ENCODE measurements at regions not wholly inside any gene's neighbourhood (a gene's known extent, or its start where the extent isn't known, plus 50 kb on each side); places are given as distances from the start of the nearest gene placed in this dataset.

DNA sequence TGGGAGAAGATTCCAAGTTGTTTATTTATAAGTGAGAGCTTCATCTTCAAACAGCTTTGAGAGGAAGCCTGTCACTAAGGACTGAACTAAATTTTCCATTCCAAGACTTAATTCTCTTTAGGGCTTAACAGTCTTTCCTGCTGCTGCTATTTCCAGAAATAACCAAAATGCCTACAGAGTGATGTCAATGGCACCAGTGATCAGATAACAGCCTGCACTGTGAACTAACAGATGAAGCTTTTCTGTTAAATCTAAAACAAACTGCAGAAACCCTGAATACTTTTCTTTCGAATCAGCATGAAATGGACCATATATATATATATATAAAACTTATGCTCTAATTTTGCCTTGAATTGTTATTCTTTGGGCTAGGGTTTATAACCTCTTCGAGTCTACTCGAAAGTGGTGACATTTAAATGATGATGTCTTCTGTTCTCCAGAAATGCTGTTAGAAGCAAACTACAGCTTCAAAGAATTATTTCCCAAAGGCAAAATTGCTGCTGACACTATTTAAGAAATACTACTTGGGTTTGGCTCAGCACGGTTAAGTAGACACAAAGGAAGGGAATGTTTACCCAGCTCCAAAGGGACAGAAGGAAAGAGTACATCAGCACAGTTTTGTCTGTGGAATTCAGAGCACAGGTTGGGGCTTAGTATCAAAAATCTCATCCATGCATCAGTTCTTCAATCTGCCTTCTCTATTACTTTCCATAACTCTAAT, 238.5 kb upstream of the LRRN1 start:
- peak; percentile 65 for DNase-seq (ENCODE audit: low read depth)

DNA sequence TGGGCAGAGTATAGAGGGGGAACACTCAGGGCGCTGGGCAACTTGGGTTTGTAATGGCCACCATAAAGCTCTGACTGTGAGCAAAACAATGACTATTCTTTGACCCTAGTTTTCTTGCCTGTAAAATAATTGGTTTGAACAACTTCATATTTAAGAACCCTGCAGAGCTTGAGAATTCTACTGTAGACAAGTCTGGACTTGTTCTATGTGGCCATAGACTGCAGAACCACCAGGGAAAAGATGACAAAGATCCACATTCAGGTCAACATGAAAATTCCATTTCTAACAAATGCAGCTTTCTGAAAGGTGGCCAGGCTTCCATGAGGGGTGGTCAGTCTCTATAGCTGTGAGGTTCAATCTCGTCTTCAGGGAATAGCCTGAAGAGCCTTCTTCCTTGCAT, 239.4 kb upstream of the LRRN1 start:
- DNase-seq (ENCODE audit: low read depth): no peak

DNA sequence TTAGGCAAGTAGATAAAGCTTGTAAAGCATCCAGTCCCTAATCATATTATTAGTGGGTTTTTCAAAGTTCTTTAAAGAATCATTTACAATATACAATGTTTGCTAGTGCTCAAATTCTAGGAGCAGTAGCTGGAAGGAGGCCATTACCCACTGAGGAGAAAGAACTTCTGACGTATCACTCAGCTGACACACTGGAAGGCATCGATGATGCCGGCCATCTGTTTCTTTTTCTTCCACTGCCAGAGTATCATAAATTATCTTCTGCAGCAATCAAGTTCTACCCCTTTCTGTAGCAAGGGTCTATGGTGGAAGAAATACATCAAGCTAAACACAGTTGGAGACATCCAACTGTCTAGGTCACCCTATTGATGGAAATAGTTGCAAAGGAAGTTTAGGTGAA, 243.2 kb upstream of the LRRN1 start:
- no peak for DNase-seq (ENCODE audit: low read depth)

DNA sequence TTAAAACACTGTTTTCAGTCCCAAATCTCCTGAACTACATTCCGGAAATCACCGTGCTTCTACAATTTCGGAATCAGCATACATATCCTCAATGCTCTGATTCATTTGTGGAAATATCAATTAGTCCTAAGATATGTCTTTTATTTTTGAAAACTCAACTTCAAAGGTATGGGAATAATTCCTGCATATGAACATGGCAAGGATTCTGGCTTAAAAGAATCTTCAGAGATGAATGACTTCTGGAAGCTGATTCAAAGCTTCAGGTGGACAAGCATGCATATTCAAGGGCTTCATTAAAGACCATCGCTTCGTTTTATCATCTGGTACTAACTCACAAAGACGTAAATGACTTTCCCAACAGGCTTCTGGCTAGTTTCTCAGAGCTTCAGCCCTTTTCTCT, 246.0 kb upstream of the LRRN1 start:
- DNase-seq (ENCODE audit: low read depth): no peak

DNA sequence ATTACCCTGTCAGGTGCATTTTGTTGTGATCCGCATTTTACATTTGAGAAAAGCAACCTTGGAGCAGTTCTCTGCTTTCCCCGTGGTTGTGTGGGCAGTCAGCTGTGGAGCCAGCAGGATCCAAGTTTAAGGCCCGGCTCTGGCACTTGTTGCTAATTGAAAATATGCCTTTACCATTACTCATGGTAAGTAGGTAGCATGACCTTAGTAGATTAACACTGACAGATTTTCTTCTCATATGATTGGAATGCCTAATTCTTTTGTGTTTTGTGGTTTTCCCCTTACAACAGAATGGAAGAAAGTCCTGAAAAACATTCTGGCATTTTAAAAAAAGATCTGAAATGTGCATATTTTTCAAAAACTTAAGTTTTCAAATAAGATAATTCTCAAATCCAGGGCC, 246.5 kb upstream of the LRRN1 start:
- peak; percentile 42 for DNase-seq (ENCODE audit: low read depth)

DNA sequence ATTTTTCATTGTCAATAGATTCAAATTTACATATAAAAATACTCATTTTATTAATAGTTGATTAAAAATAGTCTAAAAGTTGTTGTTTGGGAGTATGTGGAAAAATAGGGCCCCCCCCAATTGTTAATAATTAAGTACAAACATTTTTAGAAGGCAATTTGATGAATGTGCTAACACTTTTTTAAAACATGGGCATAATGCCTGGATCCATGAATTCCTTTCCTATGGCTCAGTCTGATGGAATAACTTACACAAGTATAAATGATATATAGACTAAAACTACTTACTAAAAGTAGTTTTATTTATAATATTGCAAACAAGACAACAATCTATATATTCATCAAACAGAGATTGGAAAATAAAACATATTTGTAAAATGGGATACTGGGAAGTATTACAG, 247.2 kb upstream of the LRRN1 start:
- peak; percentile 7 for DNase-seq (ENCODE audit: low read depth)

DNA sequence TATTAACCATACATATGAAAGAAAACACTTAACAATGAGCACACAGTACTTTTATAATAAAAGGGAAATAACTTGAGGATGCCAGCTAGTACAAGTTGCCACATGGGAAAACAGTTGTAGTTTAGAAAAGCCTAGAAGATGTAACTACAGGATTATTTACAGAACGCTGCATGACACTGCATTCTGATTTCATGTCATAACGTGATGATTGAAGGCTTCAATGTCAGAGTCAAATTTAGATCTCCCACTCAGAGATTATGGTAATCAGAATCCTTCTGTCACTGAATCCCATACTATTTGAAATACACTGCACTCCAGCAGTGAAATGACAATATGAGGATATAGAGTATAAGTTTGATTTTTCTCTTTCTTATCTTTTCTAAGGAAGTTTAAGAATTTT, 253.9 kb upstream of the LRRN1 start:
- no peak for DNase-seq (ENCODE audit: low read depth)

DNA sequence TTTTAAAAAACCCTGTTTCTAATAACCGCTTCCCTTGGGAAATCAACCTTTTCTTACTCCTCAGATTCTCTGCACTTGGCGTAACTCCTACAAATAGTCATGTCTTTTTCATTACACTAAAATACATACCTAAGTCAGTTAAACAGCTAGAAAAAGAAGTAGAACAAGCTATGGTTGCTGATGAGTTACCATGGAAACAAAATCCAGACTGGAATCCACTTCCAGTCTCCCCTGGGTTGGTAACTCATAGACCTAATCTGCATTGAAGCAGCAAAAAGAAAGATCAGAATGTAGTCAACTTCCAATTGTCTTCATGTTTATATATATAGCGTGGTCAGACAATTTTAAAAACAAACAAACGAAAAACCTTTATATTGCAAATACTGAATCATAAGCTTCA, 260.8 kb upstream of the LRRN1 start:
- DNase-seq (ENCODE audit: low read depth): no peak

DNA sequence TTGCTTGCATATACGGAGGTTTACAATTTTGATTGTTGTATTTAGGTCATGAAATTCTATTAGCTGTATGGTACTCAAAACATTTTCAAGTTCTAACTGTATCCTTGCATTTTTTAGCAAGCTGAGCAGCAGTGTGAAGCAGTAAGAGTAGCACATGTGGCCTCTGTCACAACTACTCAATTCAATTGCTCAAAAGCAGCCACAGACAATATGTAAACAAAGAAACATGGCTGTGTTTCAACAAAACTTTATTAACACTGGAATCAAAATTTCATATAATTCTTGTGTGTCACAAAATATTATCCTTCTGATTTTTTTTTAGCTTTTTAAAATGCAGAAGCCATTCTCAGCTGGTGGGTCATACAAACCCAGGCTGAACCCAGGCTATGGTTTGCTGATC, 266.7 kb upstream of the LRRN1 start:
- no peak for DNase-seq (ENCODE audit: low read depth)

DNA sequence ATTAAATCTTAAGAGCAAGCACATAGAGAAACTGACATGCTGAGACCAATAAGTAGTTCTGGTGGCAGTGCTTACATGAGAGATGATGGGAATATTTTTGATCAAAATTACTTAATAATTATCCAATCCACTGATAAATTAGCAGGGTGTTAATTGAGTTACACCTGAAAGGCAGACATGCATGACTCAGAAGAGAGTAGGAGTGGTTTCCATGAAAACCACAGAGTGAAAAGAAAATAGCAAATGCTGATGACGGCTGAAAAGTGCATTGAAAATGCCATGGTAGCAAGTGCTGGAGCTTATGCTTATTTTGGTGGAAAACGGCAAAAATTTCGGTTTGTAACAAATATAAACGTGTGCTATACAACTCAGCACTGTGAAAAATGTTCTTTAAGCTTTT, 267.8 kb upstream of the LRRN1 start:
- no peak for DNase-seq (ENCODE audit: low read depth)

DNA sequence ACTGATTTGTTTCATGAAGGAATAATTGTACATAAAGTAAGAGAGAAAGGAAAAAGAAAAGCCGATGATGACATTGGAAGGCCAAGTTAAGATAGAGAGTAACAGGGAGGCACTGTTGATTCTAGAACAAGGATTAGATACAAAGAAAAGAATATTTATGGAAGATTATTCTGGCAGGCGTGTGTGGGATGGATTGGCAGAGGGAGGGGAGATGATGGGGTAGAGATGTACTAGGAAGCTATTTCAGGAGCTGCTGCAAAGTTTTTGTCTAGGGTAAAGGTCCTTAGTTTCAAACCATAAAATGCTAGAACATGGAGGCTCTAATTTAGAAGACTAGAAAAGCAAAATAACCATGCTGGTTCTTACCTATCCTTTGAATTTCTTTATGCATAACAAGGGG, 280.0 kb upstream of the LRRN1 start:
- DNase-seq (ENCODE audit: low read depth): no peak

DNA sequence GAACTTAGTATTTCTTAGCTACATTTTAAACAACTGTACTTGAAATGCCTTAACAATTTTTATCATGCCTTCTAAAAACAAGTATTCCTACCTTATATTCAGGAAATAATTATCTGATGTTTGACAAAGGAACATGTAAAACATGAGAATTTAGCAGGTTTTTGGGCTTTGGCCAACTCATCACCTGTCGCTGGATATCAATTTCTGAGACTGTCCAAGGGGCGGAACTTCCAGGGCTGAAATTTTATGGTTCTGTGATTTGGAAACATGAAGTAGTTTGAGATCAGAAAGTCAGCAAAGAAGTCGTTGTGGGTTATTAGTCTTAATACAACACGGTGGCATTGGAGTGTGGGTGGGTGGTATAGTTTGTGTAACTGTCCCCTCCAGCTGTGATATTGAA, 282.2 kb upstream of the LRRN1 start:
- no peak for DNase-seq (ENCODE audit: low read depth)

DNA sequence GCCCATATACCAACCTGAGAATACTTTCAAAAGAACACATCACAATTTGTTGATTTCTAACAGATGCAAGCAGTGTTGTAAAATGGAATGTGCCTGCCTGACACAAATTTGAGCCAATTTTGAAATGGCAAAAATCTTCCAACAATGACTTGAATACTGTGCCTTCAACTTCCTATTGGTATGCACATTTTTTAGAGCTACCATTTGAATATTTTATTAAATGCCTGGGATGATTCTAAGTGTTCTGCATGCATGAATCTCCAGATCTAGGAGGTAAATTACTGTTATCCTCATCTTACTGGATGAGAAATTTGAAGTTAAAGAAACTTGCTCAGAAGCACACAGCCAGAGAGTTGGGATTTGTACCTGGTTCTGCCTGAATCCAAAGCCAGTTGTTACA, 282.8 kb upstream of the LRRN1 start:
- DNase-seq (ENCODE audit: low read depth): no peak

DNA sequence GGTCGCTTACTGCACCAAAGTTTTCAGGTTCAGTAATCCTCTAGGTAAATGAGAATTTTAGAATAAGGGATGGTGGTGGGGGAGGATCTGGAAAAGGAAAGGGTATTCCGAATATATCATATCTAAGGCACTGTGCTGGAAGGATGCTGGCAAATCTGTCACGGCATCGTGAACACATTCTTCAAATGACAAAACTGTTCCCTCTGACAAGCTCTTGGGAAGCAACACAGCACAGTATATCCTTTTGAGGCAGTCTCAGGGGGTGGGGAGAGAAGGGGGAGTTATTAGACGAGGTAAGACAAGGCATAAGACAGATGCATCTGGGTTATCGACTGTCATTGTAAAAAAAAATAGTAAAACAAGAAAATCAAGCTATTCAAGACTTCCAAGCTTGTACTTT, 289.6 kb upstream of the LRRN1 start:
- DNase-seq (ENCODE audit: low read depth): no peak

DNA sequence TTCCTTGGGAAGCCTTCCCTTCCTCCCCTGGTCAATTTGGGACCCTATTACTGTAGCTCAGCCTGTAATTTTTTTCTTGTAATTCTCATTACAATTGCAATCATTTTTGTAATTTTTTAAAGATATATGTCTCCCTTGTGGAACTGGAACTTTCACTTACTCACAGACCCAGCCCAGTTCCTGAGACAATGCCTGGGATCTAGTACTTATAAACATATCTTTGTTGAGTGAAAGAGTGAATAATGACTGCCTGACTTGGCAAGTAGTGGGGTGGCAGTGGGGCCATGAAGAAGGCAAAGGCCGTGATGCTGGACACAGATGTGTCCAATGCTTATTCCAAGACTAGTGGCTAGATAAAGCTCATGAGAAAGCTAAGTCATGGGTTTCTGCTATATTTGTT, 294.5 kb upstream of the LRRN1 start:
- no peak for DNase-seq (ENCODE audit: low read depth)

DNA sequence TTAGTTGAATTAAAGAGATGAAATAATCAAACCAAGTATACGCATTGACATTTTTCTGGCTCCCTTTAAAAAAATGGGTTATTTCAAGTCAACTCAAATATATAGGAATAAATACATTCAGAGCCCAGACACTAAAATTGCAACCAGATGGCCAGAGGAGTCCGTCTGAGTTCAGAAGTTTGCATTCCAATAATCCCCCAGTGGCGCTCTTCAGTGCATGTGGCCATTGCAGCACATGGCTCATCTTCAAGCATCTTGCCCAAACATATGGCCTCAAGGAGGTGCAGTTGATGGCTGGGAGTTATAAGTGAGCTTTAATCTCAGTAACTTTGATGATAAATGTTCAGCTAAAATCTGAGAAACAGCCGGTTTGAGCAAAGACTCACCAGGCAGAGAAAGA, 295.8 kb upstream of the LRRN1 start:
- DNase-seq (ENCODE audit: low read depth): no peak

DNA sequence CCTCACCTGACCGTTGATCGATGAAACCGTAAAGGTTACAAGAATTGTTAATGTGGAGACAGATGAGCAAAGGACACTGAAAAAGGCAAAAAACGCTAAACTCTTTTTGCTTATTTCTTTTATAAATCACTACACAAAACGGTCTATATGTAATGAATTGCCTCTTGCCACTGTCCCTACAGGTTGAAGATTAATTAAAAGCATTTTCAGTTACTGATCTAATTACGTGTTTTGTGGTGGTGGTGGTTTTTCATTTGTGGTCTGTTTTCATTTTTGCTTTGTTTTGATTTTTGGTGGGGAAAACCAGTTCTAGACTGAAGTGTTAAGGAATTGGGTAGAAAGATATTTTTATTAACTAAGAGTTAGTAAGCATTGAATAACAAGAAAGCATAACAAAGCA, 299.2 kb upstream of the LRRN1 start:
- DNase-seq (ENCODE audit: low read depth): no peak

DNA sequence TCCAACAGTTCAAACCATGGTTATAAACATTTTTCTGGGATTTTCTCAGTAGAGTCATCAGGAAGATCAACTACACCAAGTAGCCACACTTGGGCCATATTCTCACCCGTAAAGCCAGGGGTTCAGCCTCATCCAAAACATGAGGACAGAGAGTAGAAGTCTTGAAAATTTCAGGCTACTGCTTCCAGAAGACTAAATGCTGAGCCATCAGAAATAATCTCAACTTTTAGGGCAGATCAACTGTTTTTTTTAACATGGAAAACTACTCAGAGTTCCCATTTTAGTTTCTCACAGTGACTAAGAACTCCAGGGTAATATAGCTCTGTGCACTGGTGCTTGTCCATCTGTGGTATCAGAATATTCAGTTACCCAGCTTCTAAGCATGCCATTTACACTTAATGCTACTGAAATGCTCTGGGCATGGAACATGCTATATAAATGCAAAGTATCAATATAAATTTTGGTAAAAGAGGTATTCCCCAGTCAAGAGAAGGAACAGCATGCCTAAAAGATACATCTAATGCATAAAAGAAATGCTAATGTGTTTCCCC, 300.1 kb upstream of the LRRN1 start:
- no peak for DNase-seq (ENCODE audit: low read depth)

DNA sequence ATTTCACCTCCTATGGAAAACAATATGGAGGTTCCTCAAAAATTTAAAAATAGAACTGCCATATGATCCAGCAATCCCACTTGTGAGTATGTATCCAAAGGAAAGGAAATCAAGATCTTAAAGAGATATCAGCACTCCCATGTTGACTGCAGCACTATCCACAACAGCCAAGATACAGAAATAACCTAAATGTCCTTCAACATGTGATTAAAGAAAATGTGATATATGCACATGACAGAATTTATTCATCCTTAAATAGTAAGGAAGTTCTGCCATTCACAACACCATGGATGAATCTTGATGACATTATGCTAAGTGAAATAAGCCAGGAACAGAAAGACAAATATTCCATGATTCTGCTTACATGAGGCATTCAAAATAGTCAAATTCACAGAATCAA, 303.6 kb upstream of the LRRN1 start:
- no peak for DNase-seq (ENCODE audit: low read depth)

DNA sequence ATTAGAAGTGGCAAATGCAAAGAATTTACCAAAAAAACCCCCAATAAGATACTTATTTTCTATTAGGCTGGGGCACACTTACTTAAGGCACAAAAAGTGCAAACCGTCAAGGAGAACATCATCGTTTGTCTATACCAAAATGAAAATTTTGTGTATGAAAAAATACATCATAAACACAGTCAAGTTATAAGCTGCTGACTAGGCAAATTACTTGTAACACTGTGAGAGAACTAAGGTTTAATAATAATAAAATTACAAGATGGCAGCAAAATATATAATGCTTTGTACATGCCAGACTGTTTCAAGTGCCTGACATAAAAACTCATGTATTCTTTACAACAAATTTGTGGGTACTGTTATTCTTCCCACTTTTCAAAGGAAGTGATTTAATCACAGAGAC, 297.2 kb upstream of the CRBN start:
- no peak for DNase-seq (ENCODE audit: low read depth)

DNA sequence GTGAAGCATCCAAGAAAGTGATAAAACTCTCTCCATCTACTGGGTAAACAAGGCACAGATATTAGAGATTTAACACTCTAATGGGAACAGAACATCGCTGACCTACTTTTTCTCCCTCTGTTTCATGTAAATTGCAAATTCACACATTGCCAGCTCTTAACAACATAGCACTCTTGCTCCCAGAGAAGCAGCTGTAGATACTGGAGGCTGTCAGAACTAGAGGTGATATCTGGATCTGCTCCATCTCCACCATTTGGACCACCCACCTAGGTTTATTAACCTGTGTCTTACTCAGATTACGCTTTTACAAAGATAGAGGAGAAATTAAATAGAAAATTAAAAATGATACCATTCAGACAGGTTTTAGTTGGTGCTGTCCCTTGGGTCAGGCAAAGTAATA, 289.1 kb upstream of the CRBN start:
- no peak for DNase-seq (ENCODE audit: low read depth)

DNA sequence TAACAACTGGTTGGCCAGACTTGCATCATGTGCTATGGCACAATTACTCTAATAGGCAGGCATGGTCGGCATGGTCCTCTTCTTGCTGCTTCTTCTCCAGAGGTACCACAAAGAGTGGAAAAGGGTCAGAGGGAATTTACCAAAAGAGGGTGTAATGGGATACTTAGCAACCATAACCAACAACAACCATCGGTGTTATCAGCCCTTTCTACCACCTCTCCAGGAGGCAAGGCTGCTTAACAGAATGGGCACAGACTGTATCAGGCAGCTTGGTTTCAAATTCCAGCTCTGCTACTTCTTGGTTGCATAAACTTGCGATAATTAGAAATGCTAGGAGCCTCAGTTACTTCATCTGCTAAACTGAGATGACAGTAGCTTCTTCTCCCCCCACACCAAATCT, 284.6 kb upstream of the CRBN start:
- no peak for DNase-seq (ENCODE audit: low read depth)

DNA sequence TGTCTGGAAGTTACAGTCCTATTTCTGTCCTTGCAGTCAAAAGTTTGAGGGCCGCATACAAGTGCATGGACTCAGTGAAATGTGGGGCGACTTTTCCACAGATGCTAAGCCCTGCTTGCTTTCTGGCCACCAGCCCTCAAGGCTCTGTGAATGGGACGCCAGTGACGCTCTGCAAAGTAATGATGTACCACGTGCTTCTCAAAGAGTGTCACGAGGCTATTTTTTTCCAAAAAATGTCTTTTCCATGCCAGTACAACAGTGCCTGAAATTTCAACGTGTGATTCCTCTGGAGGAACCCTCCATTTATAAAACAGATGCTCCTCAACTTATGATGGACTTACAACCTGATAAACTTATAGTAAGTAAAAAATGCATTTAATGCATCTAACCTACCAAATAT, 281.8 kb upstream of the CRBN start:
- no peak for DNase-seq (ENCODE audit: low read depth)

DNA sequence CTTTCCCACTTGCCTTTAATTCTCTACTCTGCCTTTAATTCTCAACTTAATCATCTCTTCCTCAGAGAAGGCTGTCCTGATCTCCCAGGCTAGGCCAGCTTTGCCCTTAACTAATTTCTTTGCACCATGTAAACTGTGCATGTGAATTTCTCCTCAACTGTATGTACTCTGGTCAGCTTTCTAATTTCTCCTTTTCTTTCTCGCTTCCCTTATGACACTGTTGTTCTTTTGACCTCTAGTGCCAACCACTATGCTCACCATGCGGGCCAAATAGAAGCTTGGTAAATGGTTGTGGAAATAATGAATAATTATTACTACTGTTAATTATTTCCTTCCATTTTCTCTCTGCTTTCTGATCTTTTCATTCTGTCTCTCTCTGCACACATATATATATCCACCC, 269.0 kb upstream of the CRBN start:
- DNase-seq (ENCODE audit: low read depth): no peak

DNA sequence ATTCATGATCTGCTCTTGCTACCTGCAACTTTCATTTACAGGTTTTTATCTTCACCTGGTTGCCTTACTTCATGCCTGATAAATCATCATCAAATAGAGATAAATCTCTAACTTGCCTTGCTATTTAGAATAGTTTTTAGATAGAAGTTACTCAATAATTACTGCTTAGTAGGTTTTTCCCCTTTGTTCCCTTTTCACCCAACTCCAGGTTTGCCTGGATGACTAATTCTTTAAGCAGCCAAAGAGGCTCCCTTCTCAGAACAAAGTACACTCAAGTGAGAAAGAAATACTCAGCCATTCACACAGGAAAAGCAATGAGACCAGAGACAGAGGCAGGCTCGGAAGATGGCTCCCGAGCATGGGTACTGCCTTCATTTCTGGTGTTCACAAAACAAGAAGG, 268.1 kb upstream of the CRBN start:
- DNase-seq (ENCODE audit: low read depth): no peak

Data from EH (cell line).